ENCODE measurements at regions not wholly inside any gene's neighbourhood (a gene's known extent, or its start where the extent isn't known, plus 50 kb on each side); places are given as distances from the start of the nearest gene placed in this dataset.

DNA sequence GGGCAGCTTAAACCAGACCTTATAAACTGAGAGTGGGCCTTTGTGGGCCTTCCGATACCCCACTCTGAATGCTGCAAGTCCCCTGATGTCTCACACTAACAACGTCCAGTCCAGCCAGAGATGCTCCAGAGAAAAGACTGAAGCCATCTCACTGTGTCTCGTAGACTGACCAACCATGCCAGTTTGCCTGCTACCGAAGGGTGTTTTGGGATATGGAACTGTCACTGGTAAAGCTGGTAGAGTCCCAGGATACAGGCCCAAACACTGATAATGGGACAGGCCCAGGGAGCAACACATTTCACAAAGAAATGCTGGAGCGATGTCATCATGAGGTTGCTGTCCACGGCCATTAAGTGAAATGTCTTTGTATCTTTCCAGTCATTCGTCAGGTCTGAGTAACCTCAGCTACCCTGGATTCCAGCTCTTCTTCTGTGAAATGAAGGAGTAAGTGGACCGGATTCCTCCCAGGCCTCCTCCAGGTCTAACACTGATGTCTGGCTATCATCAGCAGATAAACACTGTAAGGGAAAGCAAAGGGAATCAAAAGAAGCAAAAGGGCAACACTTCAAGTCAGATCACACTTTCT lies 81.6 kb downstream of the SLC5A7 start:
- ATAC-seq = peak in 1 of 2 donors; percentile 50
- intact Hi-C loops (cut with DNase I) = no loop called here

DNA sequence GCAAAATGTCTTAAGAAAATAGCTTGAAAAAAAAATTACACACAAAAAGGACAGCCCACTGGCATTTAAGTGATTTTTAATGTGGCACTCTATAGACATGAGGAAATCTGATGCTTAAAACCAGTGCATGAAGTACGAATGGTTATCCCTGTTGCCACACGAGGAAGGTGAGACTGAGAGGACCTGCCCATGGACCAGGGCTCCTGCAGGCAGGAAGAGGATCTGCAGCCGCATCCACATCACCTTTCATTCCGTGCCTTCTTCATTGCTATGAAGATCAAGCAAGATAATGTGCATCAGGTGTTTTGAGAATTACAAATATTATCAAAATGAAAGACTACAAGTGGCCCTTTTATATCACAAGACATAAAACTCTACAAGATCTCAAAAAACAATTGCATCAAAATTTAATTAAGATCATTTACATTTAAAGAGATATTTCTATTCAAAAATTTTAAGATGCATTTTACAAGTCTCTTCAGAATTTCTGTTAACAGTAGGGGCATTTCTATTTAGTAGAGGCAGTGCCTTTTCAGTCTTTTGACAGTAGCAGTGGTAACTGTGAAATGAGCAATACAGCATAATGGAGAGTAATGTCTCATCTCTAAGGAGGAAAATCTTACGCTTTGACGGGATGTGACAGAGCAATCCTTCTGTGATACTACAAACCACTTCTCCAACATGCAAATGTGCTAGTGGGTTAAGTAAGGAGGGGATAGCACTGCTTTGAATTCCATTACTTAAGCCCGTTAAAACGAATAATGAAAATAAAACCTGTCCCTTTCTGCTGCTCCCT lies 83.4 kb downstream of the SLC5A7 start:
- intact Hi-C loops (cut with DNase I) = no loop called here
- DNase-seq (no peak), ATAC-seq (no peak)

More for the DNA sequence above, 81.6 kb downstream of the SLC5A7 start:
- no peak for DNase-seq

DNA sequence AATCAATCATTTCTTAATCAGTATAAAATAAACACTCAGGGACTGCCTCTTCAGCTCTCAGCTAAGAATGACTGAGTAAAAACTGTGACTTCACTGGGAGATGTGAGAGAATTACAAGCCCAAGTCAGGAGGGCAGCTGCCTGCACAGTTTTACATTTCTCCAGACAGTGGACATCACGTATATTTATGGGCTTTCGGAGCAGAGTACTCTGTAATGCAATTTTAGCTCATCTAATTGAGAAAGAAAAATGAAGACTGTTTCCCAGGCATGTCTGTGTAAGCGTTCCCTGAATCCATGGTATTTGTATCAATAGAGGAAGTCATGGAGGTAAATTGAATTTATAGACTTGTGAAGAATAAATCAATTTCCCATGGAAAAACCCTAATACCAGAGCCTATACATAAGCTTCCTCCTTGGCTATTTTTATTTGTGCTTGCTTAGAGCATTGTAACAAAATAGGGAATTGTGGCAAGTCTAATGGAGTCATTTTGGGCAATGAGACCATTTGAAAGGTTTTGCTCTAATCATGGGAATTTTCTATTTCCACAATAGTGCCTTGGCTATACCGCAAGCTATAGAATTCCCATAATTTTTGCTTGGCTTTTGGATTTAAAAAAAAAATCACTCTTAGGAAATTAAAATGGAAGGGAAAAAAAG lies 87.2 kb downstream of the SLC5A7 start:
- ATAC-seq (no peak), DNase-seq (no peak)
- intact Hi-C loops (cut with DNase I) = no loop called here

DNA sequence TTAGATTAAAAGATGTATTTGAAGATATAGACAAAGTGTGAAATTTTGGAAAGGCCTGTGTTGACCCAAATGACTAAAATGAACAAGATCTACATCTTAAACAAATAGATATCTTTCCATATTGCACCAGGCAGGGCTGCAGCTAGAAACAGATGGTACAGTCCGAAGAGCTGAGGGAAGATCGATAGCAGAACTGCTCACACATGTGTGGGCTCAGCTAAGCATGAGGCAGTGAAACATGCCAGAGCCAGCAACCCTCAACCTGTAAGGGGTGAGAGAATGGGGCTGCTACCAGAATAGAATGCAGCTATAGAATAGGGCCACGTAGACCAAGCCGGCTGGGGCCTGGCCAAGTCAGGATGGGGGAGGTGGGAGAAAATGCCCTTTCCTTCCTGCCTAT lies 87.8 kb downstream of the SLC5A7 start:
- ATAC-seq (no peak), DNase-seq (no peak)
- intact Hi-C loops (cut with DNase I) = no loop called here

DNA sequence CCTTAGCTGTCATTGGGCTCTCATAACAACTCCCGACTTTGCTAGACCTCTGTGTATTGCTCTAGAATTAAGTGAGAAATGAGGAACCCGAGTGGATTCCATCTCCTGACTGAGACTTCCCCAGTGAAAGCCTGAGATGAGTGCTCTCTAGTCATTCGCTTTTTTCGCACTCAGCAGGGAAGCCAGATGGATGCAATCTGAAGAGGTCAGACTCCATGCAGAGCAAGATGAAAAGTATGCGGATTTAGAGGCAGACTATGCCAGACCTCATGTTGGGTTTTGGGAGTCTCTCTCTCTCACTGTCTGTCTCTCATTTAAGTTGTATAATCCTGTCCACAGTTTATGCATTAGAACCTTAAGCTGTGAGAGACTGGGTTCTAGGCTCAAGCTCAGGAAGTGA lies 88.6 kb downstream of the SLC5A7 start:
- ATAC-seq = no peak
- DNase-seq = no peak
- intact Hi-C loops (cut with DNase I) = no loop called here

DNA sequence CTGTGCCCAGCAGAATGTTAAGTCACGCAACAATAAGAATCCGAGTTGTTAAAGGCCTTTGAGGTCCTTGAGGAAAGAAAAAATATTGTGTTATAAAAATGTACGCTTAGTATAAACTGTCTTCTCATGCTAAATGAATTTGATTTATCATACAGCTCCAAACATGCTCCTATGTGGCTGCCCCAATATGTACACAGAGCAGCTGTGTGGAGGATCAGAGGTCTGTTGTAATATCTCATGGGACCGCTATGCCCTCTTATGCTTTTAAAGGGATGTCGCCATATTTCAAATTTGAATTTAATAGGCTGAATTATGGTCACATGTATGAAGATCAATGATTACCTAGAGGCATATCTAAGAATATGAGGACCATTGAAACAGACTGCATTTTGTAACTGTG lies 90.2 kb downstream of the SLC5A7 start:
- intact Hi-C loops (cut with DNase I) = no loop called here
- no peak for ATAC-seq
- no peak for DNase-seq

DNA sequence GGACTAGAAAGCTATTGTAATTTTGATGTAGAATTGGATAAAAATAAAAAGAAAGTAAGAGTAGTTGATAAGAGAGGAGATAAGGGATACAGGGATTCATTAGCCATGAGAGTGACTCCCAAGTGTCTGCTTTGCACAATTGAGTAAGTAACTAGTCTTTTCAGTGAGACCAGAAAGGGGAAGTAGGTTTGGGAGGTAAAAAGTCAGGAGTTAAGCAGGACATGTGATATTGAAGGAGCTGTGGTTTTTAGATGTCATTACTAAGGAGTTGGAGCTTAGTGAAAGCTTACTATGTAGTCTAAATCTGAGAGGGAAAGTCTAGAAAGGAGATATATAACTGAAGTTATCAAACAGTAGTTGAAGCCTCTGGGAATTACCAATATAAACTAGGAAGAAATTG lies 93.4 kb downstream of the SLC5A7 start:
- ATAC-seq = no peak
- no peak for DNase-seq
- intact Hi-C loops (cut with DNase I) = no loop called here

DNA sequence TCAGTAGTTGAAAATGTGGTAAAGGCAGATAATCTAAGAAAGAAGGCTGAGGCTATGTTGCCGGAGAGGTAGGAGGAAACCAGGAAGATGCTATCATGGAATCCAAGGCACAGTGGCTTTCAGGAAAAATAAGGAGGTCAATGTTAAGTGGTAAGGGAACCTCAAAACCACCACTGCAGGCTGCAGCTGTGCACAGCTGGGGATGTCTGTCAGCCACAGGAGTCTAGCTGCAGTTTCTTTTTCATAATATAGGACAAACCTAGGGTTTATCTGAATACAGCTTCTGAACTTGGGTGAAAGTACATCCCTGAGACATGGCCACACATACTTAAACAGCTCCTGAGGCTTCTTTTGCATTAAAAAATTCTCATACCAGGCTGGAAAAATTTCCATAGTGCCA lies 93.9 kb downstream of the SLC5A7 start:
- DNase-seq = no peak
- intact Hi-C loops (cut with DNase I) = no loop called here

DNA sequence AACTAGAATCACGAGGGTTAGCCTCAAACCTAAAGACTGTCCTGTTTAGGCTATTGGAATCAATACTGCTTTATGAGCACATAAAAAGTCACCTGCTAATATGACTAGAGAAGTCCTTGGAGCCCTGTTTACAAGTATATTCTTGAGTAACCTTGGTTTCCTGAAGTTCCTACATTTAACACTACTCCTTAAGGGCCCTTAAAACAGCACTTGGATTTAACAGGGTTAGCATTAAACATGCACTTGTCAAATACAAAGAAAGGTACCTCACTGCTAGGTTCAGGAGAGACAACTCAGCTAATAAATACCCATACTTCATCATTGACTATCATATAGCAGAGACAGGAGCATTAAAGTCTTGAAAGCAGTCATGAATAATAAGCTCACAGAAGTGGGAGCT lies 96.7 kb downstream of the SLC5A7 start:
- ATAC-seq (no peak), DNase-seq (no peak)
- intact Hi-C loops (cut with DNase I) = no loop called here

More for the DNA sequence above, 93.9 kb downstream of the SLC5A7 start:
- ATAC-seq = no peak

DNA sequence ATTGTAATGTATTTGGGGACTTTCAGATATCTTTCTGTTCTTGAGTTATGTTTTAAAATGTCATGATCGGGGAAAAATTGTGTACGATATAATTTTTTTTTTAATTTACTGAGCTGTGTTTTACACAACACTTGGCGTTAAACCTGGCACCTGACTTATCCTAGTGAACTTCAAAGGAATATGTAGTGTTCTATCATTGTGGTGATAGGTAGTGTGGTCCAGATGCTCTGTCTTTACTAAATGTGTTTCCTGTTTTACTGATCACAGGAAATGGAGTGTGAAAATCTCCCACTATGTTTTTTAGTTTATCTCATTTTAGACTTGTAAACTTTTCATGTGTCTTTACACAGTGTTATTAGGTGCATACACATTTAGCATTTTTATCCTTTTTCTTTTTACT lies 98.0 kb downstream of the SLC5A7 start:
- no peak for DNase-seq
- intact Hi-C loops (cut with DNase I) = no loop called here
- ATAC-seq = no peak

DNA sequence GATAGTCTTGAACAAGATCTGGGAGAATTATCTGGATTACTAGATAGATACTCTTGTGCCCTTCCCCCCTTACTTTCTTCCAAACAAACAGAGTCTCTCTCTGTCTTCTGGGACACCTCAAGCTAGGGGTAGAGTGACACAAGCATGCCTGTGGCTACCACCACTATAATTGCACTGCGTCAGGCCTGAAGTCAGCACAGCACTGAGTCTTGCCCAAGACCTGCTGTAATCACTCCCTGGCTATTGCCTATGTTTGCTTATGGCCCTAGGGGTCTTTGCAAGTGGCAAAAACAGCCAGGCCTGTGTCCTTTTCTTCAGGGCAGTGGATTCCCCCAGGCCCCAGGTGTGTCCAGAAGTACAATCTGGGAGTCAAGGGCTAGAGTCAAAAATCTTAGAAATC lies 106.6 kb downstream of the SLC5A7 start:
- ATAC-seq = no peak
- no peak for DNase-seq
- intact Hi-C loops (cut with DNase I) = no loop called here

DNA sequence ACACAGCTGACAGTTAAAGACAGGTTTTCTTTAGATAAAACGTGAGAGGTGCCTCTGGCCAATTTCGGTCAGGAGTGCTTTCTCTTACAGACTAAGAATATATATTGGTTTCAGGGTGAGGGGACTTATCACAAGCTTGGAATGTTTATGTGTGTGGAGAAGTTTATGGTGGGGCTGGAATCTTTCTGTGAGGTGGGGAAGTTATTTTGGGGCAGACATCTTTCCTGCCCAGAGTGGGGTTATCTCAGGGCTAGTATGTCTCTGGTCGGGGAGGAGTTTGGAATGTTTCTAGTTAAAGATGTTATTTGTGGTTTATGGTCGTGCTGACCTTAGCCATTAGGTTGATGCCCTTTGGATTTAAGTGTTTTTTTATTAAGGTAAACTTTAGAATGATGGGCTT lies 115.2 kb downstream of the SLC5A7 start:
- ATAC-seq (no peak), DNase-seq (no peak)
- intact Hi-C loops (cut with DNase I) = no loop called here

DNA sequence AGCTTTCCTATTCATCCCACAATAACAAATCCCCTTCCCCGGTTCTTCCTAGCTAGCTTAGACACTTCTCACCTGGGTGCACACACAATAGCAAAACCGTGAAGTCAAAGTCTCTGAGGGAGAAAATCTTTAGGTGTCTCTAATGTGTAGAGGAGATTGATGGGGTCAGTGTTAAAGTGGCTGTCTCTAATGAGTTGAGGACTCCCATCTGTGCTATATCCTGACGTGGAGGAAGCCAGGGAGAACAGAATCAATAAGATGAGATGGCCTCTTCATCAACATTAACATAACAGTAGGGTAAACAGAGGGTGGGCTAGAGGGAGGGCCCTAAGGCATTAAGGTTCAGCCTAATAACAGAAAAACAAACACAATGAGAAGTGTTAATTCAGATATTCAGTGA lies 120.4 kb downstream of the SLC5A7 start:
- no peak for ATAC-seq
- DNase-seq = no peak
- intact Hi-C loops (cut with DNase I) = no loop called here

DNA sequence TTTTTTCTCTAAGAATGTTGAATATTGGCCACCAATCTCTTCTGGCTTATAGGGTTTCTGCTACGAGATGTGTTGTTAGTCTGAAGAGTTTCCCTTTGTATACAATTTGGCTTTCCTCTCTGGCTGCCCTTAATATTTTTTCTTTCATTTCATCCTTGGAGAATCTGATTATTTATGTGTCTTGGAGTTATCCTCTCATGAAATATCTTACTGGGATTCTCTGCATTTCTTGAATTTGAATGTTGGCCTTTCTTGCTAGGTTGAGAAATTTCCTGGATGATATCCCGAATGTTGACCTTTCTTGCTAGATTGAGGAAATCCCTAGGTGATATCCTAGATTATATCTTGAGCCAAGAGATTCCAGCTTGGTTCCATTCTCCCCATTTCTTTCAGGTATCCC lies 125.6 kb downstream of the SLC5A7 start:
- intact Hi-C loops (cut with DNase I) = no loop called here
- ATAC-seq (no peak), DNase-seq (no peak)

DNA sequence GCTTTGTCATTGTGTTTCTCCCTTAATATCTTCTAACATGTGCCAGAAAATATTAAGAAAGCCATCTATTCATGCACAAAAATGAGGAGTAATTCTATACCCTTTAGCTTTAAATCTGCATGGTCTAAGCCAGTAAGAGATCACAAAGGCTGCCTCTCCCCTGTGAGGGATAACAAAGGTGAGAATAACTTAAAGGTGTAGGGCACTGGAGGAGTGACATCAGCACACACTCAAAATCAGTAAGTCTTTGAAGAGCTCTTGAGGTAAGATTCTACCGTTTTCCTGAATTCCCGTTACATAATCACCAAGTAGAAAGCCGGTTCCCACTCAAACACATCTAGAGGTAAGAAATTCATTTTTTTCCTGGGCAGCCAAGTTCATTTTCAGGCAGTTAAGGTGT lies 123.9 kb upstream of the SULT1C3 start:
- DNase-seq = no peak
- ATAC-seq = no peak

DNA sequence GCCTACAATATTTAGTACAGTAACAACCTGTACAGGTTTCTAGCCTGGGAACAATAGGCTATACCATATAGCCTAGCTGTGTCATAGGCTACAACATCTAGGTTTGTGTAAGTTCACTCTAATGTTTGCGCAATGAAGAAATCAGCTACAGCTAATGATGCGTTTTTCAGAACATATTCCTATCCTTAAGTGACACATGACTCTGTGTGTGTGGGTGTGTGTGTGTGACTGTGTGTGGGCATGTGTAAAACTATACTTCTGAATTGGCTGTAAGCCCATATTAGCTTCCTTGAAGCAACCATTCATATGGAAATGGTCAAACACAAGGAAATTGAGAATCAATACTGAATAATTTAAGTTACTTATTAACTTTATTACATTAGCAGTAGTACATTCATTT lies 120.8 kb upstream of the SULT1C3 start:
- no peak for DNase-seq
- intact Hi-C loops (cut with DNase I) = no loop called here

More for the DNA sequence above, 123.9 kb upstream of the SULT1C3 start:
- intact Hi-C loops (cut with DNase I) = no loop called here

DNA sequence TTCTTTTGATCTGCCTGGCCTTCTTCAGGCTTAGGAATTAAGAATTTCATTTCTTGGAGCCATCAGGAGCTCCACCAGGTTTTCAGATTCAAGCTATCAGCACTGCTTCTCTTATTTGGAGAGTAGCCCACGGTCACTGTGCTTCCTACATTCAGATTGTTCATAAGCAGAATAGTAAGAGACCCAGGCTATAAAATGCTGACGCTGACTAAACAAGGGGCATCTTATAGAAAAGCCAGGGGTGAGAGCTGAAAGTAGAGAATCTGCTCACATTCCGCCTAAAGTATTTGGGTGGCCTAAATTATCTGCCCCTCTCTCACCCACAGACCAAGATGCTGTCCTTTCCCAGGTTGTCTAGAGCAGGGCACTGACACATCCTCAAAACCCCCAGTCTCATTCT lies 120.3 kb upstream of the SULT1C3 start:
- intact Hi-C loops (cut with DNase I) = no loop called here
- ATAC-seq = no peak
- no peak for DNase-seq

More for the DNA sequence above, 120.8 kb upstream of the SULT1C3 start:
- no peak for ATAC-seq

DNA sequence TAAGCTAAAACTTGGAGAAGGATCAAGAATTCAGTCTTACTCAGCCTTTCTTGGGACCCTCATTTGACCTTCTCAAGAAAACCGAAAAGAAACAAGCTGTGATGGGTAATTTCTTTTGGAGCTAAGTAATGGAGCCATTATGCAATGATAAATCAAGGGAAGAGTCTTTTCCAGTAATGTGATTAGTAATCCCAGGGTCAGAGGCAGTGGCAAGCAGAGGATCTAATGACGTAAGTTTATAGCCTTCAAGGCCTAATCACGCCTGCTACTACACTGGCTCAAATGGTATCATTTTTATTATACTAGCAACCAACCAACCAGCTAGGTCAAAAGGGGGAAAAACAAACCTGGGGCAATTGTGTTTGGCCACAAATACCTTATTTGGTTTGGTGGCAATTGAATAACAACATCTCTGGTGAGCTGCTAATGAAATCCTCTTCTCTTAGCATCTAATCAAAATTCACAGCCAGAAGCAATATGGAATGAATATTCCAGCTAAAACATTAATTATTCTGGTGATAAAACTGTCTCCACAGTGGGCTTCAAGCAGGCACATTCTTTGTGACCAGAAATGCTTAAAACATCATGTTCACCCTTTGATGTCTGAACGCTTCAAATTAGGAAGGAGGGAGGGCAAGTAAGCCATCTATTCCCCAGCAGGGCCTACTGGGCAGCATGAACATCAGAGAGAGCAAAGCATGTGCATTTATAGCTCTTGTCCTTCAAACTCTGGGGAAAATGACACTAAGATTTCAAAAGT lies 114.9 kb upstream of the SULT1C3 start:
- no peak for DNase-seq
- no peak for ATAC-seq
- intact Hi-C loops (cut with DNase I) = no loop called here

DNA sequence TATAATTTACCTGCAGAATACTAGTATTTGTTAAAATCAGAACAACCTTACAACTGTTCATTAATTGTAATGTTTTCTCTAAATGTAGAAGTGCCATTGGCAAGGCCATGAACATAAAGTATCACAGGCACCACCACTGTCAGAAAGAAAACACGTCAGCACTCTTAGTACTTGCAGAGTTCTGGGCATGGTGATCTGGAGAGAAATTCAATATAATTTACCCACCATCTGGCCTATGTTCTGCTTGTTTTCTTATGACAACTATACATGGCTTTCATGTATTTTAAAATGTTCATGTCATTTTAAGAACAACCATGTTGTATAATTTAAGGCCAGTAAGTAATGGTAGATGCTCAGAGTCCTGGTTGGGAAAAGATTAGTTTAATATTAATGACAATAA lies 114.2 kb upstream of the SULT1C3 start:
- no peak for DNase-seq
- no peak for ATAC-seq
- intact Hi-C loops (cut with DNase I) = no loop called here

DNA sequence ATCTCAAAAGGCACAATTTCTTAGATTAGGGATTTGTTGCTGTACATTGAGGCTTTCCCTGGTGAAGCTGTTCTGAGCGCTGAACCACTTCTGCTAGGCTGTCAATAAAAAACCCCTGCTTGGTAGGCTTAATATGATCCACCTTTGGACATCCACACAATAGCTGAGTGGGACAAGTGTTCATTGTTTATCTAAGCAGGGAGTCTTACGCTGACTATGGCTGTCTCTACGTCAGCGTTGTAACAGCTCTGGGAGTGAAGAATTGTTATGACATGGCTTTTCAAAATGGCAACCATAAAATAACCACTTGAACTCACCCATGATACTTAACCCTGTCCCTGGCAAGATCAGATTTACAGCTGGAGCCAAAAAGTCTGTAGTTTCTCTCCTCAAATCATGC lies 111.5 kb upstream of the SULT1C3 start:
- no peak for DNase-seq
- intact Hi-C loops (cut with DNase I) = no loop called here
- ATAC-seq = no peak
